C4-2B (cell line): ENCODE measurements at regions not wholly inside any gene's neighbourhood (a gene's known extent, or its start where the extent isn't known, plus 50 kb on each side); places are given as distances from the start of the nearest gene placed in this dataset.

Experiments used
- H3K27ac ChIP-seq: fragments of 450-650 bp; 2 replicates; pipeline ENCODE4 v1.5.1; 2017
- CTCF ChIP-seq: fragments of 450-650 bp; conservative IDR thresholded peaks from 2 replicates; pipeline ENCODE4 v1.5.1; 2017; ENCODE audit warnings: mild to moderate bottlenecking
- ZFX ChIP-seq: fragments of 450-650 bp; IDR thresholded peaks from 2 replicates; pipeline ENCODE4 v1.6.1; 2017

GRCh38 chr2:62291517-62292137 lies 95.7 kb downstream of the B3GNT2 start:
- TF ChIP-seq ZFX, result no peak
- no peak for TF ChIP-seq CTCF
- peak overlapping the region; percentile 83; the same call in 1 of the 2 replicates for H3K27ac ChIP-seq

GRCh38 chr2:62291052-62291451 lies 95.1 kb downstream of the B3GNT2 start:
- TF ChIP-seq CTCF (no peak), ZFX (no peak)
- no peak overlapping the region for H3K27ac ChIP-seq

GRCh38 chr2:62287899-62288880 lies 92.3 kb downstream of the B3GNT2 start:
- H3K27ac ChIP-seq, result no peak overlapping the region
- no peak for TF ChIP-seq CTCF
- no peak for TF ChIP-seq ZFX

GRCh38 chr2:62287282-62287681 lies 91.4 kb downstream of the B3GNT2 start:
- H3K27ac ChIP-seq, result no peak overlapping the region
- TF ChIP-seq CTCF (no peak), ZFX (no peak)

- TF ChIP-seq CTCF (no peak), ZFX (no peak)
These were observed 90.3 kb downstream of the B3GNT2 start for GRCh38 chr2:62286089-62286785.

GRCh38 chr2:62284980-62285379 lies 89.1 kb downstream of the B3GNT2 start:
- no peak for TF ChIP-seq CTCF
- TF ChIP-seq ZFX, result no peak
- H3K27ac ChIP-seq, result no peak overlapping the region

More at GRCh38 chr2:62286089-62286785, 90.3 kb downstream of the B3GNT2 start:
- H3K27ac ChIP-seq, result no peak overlapping the region
